ENCODE measurements at regions not wholly inside any gene's neighbourhood (a gene's known extent, or its start where the extent isn't known, plus 50 kb on each side); places are given as distances from the start of the nearest gene placed in this dataset.

- TF ChIP-seq, protein P1, sequence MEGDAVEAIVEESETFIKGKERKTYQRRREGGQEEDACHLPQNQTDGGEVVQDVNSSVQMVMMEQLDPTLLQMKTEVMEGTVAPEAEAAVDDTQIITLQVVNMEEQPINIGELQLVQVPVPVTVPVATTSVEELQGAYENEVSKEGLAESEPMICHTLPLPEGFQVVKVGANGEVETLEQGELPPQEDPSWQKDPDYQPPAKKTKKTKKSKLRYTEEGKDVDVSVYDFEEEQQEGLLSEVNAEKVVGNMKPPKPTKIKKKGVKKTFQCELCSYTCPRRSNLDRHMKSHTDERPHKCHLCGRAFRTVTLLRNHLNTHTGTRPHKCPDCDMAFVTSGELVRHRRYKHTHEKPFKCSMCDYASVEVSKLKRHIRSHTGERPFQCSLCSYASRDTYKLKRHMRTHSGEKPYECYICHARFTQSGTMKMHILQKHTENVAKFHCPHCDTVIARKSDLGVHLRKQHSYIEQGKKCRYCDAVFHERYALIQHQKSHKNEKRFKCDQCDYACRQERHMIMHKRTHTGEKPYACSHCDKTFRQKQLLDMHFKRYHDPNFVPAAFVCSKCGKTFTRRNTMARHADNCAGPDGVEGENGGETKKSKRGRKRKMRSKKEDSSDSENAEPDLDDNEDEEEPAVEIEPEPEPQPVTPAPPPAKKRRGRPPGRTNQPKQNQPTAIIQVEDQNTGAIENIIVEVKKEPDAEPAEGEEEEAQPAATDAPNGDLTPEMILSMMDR (IDR thresholded peaks at IDR 0.05) = no peak
- no peak for TF ChIP-seq POLR2AphosphoS5 (IDR thresholded peaks at IDR 0.05)
- TF ChIP-seq POLR2A (IDR thresholded peaks at IDR 0.05) = no peak
Measured at GRCh38 chr5:119840175-119840574, 210.8 kb downstream of the FAM170A start.
